SK-N-MC (cell line): ENCODE measurements at regions not wholly inside any gene's neighbourhood (a gene's known extent, or its start where the extent isn't known, plus 50 kb on each side); places are given as distances from the start of the nearest gene placed in this dataset.

Experiments used
- DNase-seq: peaks from one replicate; pipeline ENCODE4 v3.0.0-alpha.2; 2011; ENCODE audit warnings: low read depth, low spot score
- H3K27ac ChIP-seq: fragments of 200-600 bp; sonication (generic); 2 replicates; pipeline ENCODE4 v1.5.1; 2016; ENCODE audit warnings: mixed run types
- H3K36me3 ChIP-seq: fragments of 200-600 bp; sonication (generic); 2 replicates; pipeline ENCODE4 v1.6.1; 2017; ENCODE audit warnings: antibody characterized with exemption, low read length, mixed read lengths; ENCODE audit not compliant: insufficient read depth
- H3K4me3 ChIP-seq: fragments of 200-600 bp; sonication (generic); 2 replicates; pipeline ENCODE4 v1.5.1; 2016
- H3K9ac ChIP-seq: fragments of 200-600 bp; sonication (generic); 2 replicates; pipeline ENCODE4 v1.8.0; 2017; ENCODE audit warnings: mixed run types, mixed read lengths; ENCODE audit not compliant: insufficient read length
- H3K9me3 ChIP-seq: fragments of 200-600 bp; sonication (generic); 2 replicates; pipeline ENCODE4 v1.6.1; 2017; ENCODE audit warnings: low read depth, mild to moderate bottlenecking, antibody characterized with exemption, low read length, moderate library complexity, mixed read lengths
- EZH2 ChIP-seq: fragments of 200-600 bp; sonication (generic); IDR thresholded peaks from one replicate; pipeline ENCODE4 v1.6.1; 2017; ENCODE audit warnings: antibody characterized with exemption
- FOXP2 ChIP-seq: optimal IDR thresholded peaks from 2 replicates; pipeline ENCODE3; 2011; ENCODE audit warnings: mild to moderate bottlenecking, moderate library complexity; ENCODE audit not compliant: insufficient read depth; ENCODE audit errors: extremely low read length, control extremely low read depth
- POLR2AphosphoS5 ChIP-seq: IDR thresholded peaks from 2 replicates; pipeline ENCODE4 v1.6.1; 2012; ENCODE audit warnings: mild to moderate bottlenecking, low read depth, low read length, borderline replicate concordance

DNA sequence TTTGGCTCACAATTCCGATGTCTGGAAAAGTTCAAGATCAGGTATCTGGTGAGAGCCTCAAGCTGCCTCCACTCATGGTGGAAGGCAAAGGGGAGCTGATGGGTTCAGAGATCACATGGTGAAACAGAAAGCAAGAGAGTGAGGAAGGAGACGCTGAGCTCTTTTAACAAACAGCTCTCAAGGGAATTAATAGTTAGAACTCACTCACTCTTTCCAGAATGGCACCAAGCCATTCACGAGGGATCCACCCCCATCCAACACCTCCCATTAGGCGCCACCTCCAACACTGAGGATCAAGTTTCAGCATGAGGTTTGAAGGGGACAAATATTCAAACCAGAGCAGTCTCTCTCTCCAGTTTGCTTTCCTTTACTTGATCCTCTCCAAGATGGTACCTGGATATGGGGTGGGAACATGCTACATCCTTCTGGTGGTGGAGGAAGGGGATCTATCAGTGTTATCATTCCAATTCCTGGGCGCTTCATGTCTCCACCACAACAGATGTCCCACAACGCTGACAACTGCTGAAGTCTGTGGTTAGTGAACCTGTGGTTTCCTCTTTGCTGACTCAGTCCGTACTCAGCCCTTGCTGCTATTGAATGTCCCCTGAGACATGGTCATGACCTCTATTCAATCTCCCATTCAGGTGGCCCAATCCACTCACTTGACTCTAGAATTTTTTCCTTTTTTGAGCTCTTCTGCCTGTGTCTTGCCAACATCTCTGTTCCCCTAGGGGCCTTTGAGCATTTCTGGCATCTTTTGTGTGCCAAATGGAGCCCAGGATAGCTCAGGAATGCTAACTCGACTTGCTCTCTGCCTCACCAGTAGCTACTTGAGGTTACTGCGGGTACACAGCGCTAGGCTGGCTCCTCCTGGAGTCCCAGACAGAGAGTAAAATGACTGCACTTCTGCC lies 395.2 kb downstream of the MID1IP1 start:
- no peak for DNase-seq
- H3K4me3 ChIP-seq = peak overlapping the region; percentile 44
- H3K27ac ChIP-seq = no peak overlapping the region; the same call in 1 of the 2 replicates

DNA sequence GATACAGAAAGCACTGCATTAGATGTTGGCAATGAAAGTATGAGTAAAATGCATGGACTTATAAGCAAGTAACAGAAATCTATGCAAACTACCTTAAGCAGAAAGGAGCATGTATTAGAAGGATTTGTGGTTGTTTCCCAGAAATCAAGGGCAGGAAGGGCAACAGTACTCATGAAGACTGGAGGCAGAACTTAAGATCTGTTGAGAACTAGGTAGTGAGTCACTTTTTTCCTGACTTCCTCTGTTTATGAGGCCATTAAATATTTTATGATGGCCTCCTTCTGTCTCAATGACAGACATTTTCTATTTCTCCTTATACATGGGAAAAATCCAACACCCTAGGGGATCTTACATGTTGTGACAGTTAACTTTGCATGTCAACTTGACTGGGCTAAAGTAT lies 398.2 kb downstream of the MID1IP1 start:
- no peak overlapping the region for H3K4me3 ChIP-seq
- TF ChIP-seq FOXP2 (no peak), EZH2 (no peak), POLR2AphosphoS5 (no peak)
- H3K36me3 ChIP-seq = no peaks in the 10 kb centered on the region
- no peak overlapping the region for H3K9ac ChIP-seq
- no peaks in the 10 kb centered on the region for H3K9me3 ChIP-seq
- no peak for DNase-seq
- H3K27ac ChIP-seq = no peak overlapping the region

More for the DNA sequence above, 395.2 kb downstream of the MID1IP1 start:
- Histone ChIP-seq H3K9me3 (no peaks in the 10 kb centered on the region), H3K36me3 (no peaks in the 10 kb centered on the region), H3K9ac (no peak overlapping the region)
- no peak for TF ChIP-seq FOXP2
- no peak; the same call in 1 of the 2 replicates for TF ChIP-seq POLR2AphosphoS5
- TF ChIP-seq EZH2 = no peak

DNA sequence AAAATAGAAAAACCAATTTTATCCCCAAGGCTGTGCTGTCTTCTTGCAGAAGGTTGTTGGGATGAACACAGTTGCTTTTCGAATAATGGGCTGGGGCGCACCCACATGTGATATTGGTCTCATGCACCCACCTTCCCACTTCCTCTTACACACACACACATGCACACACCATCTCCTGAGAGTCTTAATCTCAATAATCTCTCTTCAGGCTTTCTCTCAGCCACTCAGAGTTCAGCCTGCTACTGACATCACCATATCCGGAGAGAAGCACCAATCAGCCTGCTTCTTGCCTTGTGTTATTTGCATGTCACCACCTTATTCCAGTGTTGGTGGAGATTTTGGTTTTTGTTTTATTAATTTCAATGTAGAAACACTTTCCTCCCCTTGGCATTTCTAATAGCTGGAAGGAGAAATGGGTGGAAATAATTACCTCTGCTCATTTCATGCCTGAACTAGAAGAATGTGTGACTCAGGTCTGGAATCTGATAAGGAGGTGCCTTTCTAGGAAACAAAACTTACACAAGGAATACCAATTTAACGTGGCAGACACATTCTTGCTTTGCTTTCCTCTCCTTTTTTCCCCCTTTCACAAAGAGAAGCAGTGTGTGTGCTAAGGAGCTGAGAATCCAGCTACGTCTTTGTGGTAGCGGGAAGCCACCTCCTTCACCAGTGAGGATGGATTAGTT lies 400.2 kb downstream of the MID1IP1 start:
- no peak overlapping the region for H3K9ac ChIP-seq
- no peak for DNase-seq
- no peak overlapping the region for H3K4me3 ChIP-seq
- TF ChIP-seq EZH2 (no peak), POLR2AphosphoS5 (no peak), FOXP2 (no peak)
- no peak overlapping the region for H3K27ac ChIP-seq
- H3K36me3 ChIP-seq = no peaks in the 10 kb centered on the region
- H3K9me3 ChIP-seq = no peaks in the 10 kb centered on the region

DNA sequence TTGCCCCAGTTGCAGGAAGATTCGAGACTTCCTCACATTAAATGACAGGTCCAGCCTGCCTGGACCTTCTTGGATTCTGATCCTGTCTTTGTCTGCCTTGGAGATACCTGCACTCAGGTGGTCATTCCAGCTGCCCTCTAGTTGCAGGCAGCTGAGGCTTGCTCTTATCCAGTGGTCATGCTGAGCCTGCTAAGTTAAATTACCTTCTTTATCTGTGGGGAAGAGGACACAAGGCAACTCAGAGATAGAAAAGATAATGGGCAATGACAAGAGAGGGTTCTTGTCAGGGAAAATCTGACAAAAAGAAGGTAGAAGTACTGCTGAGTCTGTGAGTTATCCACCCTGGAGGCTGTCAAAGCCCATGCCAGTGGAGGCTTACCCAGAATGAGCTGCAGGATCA lies 401.4 kb downstream of the MID1IP1 start:
- DNase-seq = no peak
- TF ChIP-seq EZH2 (no peak), POLR2AphosphoS5 (no peak), FOXP2 (no peak)
- H3K36me3 ChIP-seq = no peaks in the 10 kb centered on the region
- H3K4me3 ChIP-seq = no peak overlapping the region
- H3K27ac ChIP-seq = no peak overlapping the region
- H3K9ac ChIP-seq = no peak overlapping the region
- H3K9me3 ChIP-seq = no peaks in the 10 kb centered on the region

DNA sequence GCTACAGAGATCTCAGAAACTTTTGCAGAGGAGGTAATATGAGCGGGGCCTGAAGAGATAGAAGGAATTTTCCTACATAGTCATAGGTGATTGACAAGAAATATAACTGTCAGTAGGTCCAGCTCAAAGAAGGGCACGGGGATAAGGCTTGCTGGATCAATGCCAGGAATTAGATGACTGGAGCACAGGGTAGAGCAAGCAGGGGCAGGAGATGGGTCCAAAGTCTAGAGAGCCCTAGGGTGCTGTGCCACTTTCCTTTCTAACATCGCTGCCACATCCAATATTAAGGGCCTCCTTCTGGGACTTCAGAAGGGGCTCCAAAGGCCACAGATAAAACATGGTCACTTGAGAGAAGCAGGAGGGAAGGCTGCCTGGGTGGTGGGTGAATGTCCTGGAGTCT lies 402.2 kb downstream of the MID1IP1 start:
- Histone ChIP-seq H3K9ac (no peak overlapping the region), H3K27ac (no peak overlapping the region), H3K4me3 (no peak overlapping the region), H3K9me3 (no peaks in the 10 kb centered on the region), H3K36me3 (no peaks in the 10 kb centered on the region)
- TF ChIP-seq POLR2AphosphoS5 = no peak
- TF ChIP-seq FOXP2 = no peak
- TF ChIP-seq EZH2 = no peak
- no peak for DNase-seq

DNA sequence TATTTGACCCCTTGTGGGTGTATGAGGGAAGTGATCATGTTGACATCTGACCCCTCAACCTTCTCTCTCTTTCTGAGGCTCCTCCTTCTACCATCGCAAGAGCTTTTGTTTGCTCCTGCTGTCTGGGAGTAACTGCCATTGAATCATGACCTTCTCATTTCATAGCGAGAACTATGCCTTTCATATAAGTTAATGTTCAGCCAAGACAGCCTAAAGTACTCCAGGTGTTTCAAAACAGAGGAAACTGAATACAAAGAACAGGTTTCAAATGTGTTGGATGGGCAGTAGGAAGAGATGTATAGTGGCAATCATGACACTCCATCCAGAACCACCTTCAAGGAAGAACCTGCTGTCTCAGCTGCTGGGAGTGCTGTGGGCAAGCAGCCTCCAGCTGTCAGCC lies 403.1 kb downstream of the MID1IP1 start:
- Histone ChIP-seq H3K36me3 (no peaks in the 10 kb centered on the region), H3K4me3 (no peak overlapping the region), H3K9me3 (no peaks in the 10 kb centered on the region), H3K9ac (no peak overlapping the region), H3K27ac (no peak overlapping the region)
- TF ChIP-seq EZH2 (no peak), POLR2AphosphoS5 (no peak), FOXP2 (no peak)
- no peak for DNase-seq

DNA sequence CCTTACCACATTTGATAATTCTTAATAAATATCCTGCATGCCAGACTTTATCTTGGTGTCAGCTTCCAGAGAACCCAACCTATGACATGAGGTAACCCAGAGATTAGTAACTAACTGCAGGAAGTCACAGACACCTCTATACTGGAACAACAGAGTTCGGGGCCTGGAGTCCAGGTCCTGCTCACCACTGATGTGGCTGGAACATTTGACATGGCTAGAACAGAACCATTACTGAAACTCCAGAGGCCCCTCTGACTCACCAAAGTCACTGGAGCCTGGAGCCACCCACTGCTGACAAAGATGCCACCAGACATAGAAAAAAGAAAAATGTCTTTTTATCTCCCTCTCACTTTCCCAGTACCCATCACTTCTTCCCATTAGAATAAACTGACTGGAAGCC lies 403.7 kb downstream of the MID1IP1 start:
- H3K9ac ChIP-seq = no peak overlapping the region
- no peaks in the 10 kb centered on the region for H3K36me3 ChIP-seq
- H3K4me3 ChIP-seq = no peak overlapping the region
- H3K27ac ChIP-seq = no peak overlapping the region
- DNase-seq = no peak
- TF ChIP-seq FOXP2 = no peak
- TF ChIP-seq POLR2AphosphoS5 = no peak
- TF ChIP-seq EZH2 = no peak
- no peaks in the 10 kb centered on the region for H3K9me3 ChIP-seq

DNA sequence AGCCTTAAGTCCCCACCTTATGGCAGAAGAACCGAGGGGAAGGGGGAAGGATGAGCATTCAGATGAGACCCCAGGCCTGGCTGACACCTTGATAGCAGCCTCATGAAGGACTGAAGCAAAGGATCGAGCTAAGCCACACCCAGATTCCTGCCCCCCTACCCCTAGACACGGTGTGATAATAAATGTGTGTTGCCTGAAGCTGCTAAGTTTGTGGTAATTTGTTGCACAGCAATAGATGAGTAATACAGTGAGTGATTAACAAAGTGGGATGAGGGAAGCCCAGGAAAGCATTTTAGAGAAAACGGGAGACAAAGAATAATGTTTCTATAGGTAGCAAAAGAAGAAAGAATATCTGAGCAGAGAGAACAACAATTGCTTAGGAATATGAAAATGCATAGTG lies 404.2 kb downstream of the MID1IP1 start:
- H3K4me3 ChIP-seq = no peak overlapping the region
- DNase-seq = no peak
- H3K9me3 ChIP-seq = no peaks in the 10 kb centered on the region
- H3K36me3 ChIP-seq = no peaks in the 10 kb centered on the region
- H3K9ac ChIP-seq = no peak overlapping the region
- TF ChIP-seq FOXP2 (no peak), EZH2 (no peak), POLR2AphosphoS5 (no peak)
- H3K27ac ChIP-seq = no peak overlapping the region
